Posterior vena cava (tissue), 2 donors: ENCODE measurements at regions not wholly inside any gene's neighbourhood (a gene's known extent, or its start where the extent isn't known, plus 50 kb on each side); places are given as distances from the start of the nearest gene placed in this dataset.

Experiments used
- DNase-seq: peaks from one replicate; pipeline ENCODE4 v3.0.0-alpha.2; 2020; ENCODE audit warnings: low spot score
- intact Hi-C, 2 donors: fragments of 100-400 bp; cut with DNase I; formaldehyde crosslinking; loops; one replicate each; pipeline versions ENCODE4 v1.14.1 to v1.14.2; 2022 to 2023
- donor health status: DM: yes; HTN: yes; CAD: no.
- donor health status: DM: yes; HTN: yes; CAD: no.

GRCh38 chr3:147812186-147812911, 403.2 kb downstream of the ZIC1 start:
- intact Hi-C loops: no loop called here
- DNase-seq: no peak

GRCh38 chr3:147813256-147813655, 404.1 kb downstream of the ZIC1 start:
- no peak for DNase-seq
- intact Hi-C loops: no loop called here

GRCh38 chr3:147816752-147817151, 407.6 kb downstream of the ZIC1 start:
- intact Hi-C loops: no loop called here

DNA sequence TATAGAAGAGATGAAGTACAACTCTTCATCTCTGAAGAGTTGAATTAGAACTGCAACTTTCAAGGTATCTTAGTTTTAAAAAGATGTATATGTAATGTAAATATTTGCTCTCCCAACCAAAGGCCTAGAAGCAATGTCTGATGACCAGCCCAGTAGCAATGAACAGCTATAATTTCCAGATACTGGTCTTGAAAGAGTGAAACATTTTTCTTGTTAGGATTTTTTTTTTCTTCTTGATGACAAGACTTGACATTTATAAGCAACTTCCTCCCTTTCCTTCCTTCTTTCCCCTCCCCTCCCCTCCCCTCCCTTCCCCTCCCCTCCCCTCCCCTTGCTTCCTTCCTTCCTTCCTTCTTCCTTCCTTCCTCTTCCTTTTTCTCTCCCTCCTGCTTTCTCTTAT, 423.4 kb downstream of the ZIC1 start:
- intact Hi-C loops: no loop called here
- no peak for DNase-seq

More at GRCh38 chr3:147816752-147817151, 407.6 kb downstream of the ZIC1 start:
- peak; percentile 82 for DNase-seq

DNA sequence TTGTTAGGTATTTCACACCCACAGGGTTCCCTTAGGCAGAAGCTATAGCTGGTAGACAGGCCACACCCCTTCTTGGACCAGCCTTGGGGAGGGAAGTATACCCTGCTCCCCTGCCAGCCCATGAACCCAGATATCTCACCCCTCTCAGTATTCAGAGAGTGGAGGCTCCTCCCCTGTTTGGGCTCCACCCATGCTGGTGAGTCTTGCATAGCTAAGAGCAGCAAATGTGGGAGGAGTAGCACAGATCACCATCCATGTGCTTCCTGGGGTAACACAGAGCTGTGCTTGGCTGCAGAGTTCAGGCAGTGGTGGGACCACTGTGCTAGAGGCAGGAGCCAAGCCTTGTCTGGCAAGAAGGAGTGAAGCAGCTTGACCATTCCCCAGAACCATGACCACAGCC, 427.2 kb downstream of the ZIC1 start:
- intact Hi-C loops: no loop called here

GRCh38 chr3:147838652-147839051, 429.5 kb downstream of the ZIC1 start:
- no peak for DNase-seq
- intact Hi-C loops: no loop called here

More for the DNA sequence above, 427.2 kb downstream of the ZIC1 start:
- DNase-seq: no peak

- DNase-seq: no peak
- intact Hi-C loops: no loop called here
These were observed 434.2 kb downstream of the ZIC1 start for GRCh38 chr3:147843331-147843730.

GRCh38 chr3:147846293-147846692, 437.1 kb downstream of the ZIC1 start:
- no peak for DNase-seq
- intact Hi-C loops: no loop called here

DNA sequence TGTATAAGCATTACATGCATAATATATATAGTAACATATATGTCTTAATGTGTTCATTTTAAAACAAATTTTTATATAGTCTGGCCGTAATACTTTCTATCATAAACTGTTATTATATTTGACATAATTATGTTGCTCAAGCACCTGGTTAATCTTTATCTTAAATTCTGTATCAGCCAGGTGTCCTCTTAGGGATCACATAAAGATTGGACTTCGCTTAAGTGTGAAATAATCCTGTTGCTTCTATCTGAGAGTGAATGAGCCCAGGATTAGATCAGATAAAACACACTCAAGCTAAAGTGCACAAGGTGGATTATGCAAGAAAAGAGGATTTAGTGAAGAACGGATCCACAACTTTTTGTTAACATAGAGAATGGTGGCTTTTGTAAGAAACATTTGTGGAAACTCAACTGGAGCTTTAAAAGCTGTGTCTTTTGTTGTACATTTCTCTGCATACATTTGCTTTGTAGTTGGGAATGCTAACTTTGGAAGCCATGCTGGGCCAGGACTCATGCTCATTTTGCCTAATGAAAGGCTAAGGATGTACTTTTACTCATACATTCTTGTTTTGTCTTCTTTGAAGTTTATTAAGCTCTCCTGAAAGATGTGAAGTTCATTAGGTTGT, 437.8 kb downstream of the ZIC1 start:
- no peak for DNase-seq
- intact Hi-C loops: no loop called here

- intact Hi-C loops: no loop called here
- DNase-seq: no peak
These were observed 441.9 kb downstream of the ZIC1 start for GRCh38 chr3:147851062-147851461.

DNA sequence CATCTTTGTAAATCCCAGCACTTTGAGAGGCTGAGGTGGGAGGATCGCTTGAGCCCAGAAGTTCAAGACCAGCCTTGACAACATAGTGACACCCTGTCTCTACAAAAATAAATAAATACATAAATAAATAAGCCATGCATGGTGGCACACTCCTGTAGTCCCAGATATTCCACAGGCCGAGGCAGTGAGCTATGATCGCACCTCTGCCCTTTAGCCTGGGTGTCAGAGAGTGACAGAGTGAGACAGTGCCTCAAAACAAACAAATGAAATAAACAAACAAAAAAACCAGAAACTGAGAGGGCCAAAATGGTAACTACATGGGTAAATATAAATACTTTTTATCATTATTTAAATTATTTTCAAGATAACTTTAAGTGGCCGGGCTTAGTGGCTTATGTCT, 445.4 kb downstream of the ZIC1 start:
- intact Hi-C loops: no loop called here
- DNase-seq: no peak

- no peak for DNase-seq
- intact Hi-C loops: no loop called here
These were observed 455.7 kb downstream of the ZIC1 start for GRCh38 chr3:147864754-147865354.

GRCh38 chr3:147866561-147866960, 457.4 kb downstream of the ZIC1 start:
- DNase-seq: no peak
- intact Hi-C loops: no loop called here

GRCh38 chr3:147872568-147872967, 463.4 kb downstream of the ZIC1 start:
- intact Hi-C loops: no loop called here
- no peak for DNase-seq

- intact Hi-C loops: no loop called here
- no peak for DNase-seq
These were observed 466.3 kb downstream of the ZIC1 start for GRCh38 chr3:147875498-147875897.

DNA sequence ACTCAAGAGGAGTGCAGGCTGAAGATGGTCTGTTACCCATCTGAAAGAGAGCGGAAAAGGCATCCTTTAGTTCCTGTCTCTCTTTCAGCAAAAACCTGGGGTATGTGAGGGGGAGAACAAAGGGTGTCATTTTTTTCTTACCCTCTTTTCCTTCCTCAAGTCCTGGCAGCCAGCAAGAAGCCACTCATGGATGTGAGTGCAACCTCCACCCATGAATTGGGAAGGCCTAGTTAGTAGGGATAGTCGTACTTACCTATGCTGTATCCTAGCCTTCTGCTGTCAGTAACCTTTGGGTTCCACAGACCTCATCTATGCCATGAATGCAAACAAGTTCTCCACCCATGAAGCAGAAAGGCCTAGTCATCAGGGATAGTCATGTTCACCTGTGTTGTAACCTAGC, 472.8 kb downstream of the ZIC1 start:
- intact Hi-C loops: no loop called here
- DNase-seq: no peak

GRCh38 chr3:147886879-147887278, 477.7 kb downstream of the ZIC1 start:
- DNase-seq: no peak
- intact Hi-C loops: no loop called here

DNA sequence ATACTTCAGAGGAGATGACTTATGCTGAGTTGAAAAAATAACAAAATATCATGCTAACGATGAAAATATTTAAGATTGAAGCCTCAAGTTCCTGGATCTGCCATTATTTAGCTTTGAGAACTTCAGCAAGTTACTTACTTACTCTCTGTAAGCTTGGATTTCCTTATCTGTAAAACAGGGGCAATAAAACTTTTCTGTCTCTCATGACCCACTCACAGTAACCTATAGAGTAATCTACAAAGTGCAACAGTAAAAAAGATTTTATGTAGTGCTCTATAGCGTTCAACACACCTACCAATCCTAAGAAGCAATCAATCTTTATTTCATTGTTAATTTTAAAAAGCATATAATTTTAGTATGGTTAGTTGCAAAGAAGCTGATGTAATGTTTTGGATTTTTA, 478.6 kb downstream of the ZIC1 start:
- intact Hi-C loops: no loop called here
- no peak for DNase-seq

GRCh38 chr3:147890114-147890513, 480.9 kb downstream of the ZIC1 start:
- no peak for DNase-seq
- intact Hi-C loops: loop anchor here in 1 of 2 donors (5.0 kb wide), 1 partner anchor 578 kb away; no protein-coding TSS in a partner anchor

- no peak for DNase-seq
- intact Hi-C loops: no loop called here
These were observed 486.3 kb downstream of the ZIC1 start for GRCh38 chr3:147895509-147895908.

DNA sequence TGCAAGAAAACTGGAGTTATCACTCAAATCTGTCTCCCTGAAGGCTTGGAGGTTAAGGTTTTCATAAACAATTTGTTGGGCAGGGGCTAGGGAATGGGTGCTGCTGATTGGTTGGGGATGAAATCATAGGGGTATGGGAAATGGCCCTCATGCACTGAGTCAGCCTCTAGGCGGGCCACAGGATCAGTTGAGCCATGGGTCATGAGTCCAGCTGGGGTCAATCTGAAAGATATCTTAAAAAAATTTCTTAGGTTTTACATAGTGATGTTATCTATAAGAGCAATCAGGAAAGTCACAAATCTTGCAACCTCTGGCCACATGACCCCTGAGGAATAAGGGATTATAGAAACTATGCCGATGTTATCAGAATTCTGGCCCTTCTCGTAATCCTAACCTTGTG, 491.7 kb downstream of the ZIC1 start:
- intact Hi-C loops: no loop called here
- no peak for DNase-seq
